GM12892 (cell line): ENCODE measurements at regions not wholly inside any gene's neighbourhood (a gene's known extent, or its start where the extent isn't known, plus 50 kb on each side); places are given as distances from the start of the nearest gene placed in this dataset.

Experiments used
- POLR2A ChIP-seq: IDR thresholded peaks from 2 replicates; pipeline ENCODE4 v1.6.1; 2011; ENCODE audit warnings: low read depth, low read length, control low read depth
- POLR2AphosphoS5 ChIP-seq: IDR thresholded peaks from 2 replicates; pipeline ENCODE4 v1.6.1; 2011; ENCODE audit warnings: low read depth, low read length, control low read depth
- TAF1 ChIP-seq: IDR thresholded peaks from 2 replicates; pipeline ENCODE4 v1.6.1; 2011; ENCODE audit warnings: low read depth, mild to moderate bottlenecking, control low read depth, low read length, borderline replicate concordance

DNA sequence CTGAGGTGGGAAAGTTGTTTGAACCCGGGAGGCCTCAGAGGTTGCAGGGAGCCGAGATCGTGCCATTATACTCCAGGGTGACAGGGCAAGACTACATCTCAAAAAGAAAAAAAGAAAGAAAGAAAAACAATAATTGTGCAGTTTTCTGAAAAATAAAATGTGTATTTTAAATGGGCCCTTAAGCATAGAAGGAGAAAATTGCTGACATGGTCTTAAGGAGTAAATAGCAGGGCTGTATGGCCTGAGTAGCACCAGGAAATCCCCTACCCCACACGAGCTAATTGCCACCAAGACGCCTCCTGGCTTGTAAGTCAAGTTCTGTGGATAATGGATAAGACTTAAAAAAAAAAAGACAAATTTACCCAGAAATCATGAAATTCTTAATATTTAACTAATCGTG is 271.4 kb upstream of the NCKAP5 start:
- TF ChIP-seq POLR2A (no peak), TAF1 (no peak), POLR2AphosphoS5 (no peak)
